ENCODE measurements at regions not wholly inside any gene's neighbourhood (a gene's known extent, or its start where the extent isn't known, plus 50 kb on each side); places are given as distances from the start of the nearest gene placed in this dataset.

DNA sequence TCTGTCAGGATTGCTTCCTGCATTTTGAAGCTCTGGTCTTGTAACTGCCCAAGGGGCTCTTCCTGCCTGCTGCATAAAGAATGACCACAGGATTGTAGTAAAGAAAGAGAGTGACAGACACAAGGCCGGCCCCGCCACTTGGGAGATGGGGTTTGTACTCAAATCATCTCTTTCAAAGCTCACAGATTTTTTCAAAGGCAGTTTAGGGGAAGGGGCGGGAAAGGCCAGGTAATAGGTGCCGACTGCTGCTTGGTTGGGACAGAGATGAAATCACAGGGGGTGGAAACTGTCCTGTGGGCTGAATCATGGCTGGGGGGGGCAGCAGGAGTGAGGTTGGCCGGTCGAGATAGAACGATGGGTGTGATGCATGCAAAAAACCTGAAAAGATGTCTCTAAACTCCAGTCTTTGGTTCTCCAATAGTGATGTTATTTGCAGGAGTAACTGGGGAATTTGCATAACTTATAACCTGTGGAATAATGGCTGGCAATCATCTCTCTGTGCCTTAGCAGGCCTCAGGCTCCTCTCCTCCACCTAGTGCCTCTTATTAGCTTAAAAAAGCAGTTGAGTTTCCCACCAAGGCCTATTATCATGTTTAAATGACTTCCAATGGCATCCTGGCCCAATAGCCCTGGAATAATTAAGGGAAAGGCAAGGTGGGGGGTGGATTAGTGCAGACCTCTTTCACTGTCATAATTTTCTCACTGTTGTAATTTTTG is 778.4 kb upstream of the FRG1 start:
- H3K9me3 ChIP-seq: no peaks in the 10 kb centered on the region
- no peak for TF ChIP-seq CTCF (IDR thresholded peaks at IDR 0.05)
- no peak overlapping the region for H3K27ac ChIP-seq
- DNase-seq: no peak
- intact Hi-C loops (cut with DNase I; ENCODE audit: low total_unique reads): no loop called here
- no peaks in the 10 kb centered on the region for H3K36me3 ChIP-seq
- no peaks in the 10 kb centered on the region for H3K27me3 ChIP-seq
- H3K4me1 ChIP-seq: no peaks in the 10 kb centered on the region
- H3K4me3 ChIP-seq: no peak overlapping the region

DNA sequence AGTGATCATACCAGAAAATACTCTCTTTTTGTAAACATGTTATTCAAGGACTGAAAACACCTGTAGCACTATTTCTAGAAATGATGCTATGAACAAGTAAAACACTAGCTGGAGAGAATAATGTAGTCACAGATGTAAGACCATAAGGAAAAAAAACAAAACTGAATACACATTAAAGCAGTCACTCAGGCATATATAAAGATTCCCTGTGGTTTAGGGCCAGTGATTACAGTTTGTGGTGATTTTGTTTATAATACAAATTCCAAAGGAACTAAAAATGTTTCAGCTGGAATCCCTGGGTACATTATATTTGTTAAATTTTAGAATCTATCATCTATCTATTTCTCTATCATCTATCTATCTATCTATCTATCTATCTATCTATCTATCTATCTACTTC is 777.8 kb upstream of the FRG1 start:
- DNase-seq: no peak
- Histone ChIP-seq H3K36me3 (no peaks in the 10 kb centered on the region), H3K27me3 (no peaks in the 10 kb centered on the region), H3K9me3 (no peaks in the 10 kb centered on the region), H3K27ac (no peak overlapping the region), H3K4me1 (no peaks in the 10 kb centered on the region), H3K4me3 (no peak overlapping the region)
- intact Hi-C loops (cut with DNase I; ENCODE audit: low total_unique reads): no loop called here
- TF ChIP-seq CTCF (IDR thresholded peaks at IDR 0.05): no peak

- intact Hi-C loops (cut with DNase I; ENCODE audit: low total_unique reads): no loop called here
- Histone ChIP-seq H3K4me1 (no peaks in the 10 kb centered on the region), H3K36me3 (no peaks in the 10 kb centered on the region), H3K27ac (no peak overlapping the region), H3K27me3 (no peaks in the 10 kb centered on the region), H3K9me3 (no peaks in the 10 kb centered on the region), H3K4me3 (no peak overlapping the region)
- DNase-seq: no peak
- no peak for TF ChIP-seq CTCF (IDR thresholded peaks at IDR 0.05)
These were observed 764.7 kb upstream of the FRG1 start for GRCh38 chr4:189176002-189176401.

DNA sequence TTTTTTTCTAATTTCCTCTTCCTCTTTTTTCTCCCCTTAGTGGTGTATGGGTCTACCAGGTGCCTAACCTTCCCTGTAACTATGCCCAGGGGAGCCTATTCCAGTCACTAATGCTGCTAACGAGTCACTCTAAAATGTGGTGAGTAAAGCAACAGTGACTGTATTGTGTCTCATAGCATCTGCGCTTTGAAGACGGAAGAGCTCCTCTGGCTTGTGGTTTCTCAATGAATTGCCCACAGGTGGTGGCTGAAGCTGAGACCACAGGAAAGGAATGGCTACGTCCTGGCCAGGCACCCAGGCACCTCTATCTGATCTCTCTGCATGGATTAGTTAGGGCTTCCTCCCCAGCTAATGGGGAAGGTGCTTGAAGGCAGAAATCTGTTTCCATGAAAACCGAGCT is 763.5 kb upstream of the FRG1 start:
- no peaks in the 10 kb centered on the region for H3K4me1 ChIP-seq
- no peaks in the 10 kb centered on the region for H3K9me3 ChIP-seq
- no peak overlapping the region for H3K4me3 ChIP-seq
- DNase-seq: no peak
- H3K36me3 ChIP-seq: no peaks in the 10 kb centered on the region
- no peaks in the 10 kb centered on the region for H3K27me3 ChIP-seq
- TF ChIP-seq CTCF (IDR thresholded peaks at IDR 0.05): no peak
- no peak overlapping the region for H3K27ac ChIP-seq
- intact Hi-C loops (cut with DNase I; ENCODE audit: low total_unique reads): no loop called here

DNA sequence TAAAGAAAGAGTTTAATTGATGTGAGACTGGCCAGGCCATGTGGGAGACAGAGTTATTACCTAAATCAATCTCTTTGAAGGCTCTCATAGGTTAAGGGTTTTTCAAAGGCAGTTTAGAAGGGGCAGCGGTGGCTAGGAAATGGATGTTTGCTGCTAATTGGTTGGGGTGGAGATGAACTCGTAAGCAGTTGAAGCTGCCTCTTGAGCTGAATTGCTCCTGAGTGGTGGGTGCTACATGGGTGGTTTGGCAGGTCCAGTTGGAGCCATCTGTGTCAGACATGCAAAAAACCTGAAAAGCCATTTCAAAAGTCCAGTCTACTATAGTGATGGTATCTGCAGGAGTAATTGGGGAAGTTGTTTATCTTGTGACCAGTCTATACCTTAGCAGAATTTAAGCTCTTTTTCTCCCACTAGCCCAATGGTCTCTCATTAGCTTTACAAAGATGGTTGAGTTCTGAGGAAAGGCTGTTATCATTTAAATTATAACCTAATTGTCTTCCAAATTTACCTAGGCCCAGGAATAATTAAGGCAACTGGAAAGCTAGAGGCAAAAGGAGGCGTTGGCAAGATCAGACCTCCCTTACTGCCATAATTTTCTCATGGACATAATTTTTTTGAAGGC is 762.4 kb upstream of the FRG1 start:
- Histone ChIP-seq H3K4me3 (no peak overlapping the region), H3K9me3 (no peaks in the 10 kb centered on the region), H3K36me3 (no peaks in the 10 kb centered on the region), H3K27ac (no peak overlapping the region), H3K27me3 (no peaks in the 10 kb centered on the region), H3K4me1 (no peaks in the 10 kb centered on the region)
- intact Hi-C loops (cut with DNase I; ENCODE audit: low total_unique reads): no loop called here
- TF ChIP-seq CTCF (IDR thresholded peaks at IDR 0.05): no peak
- no peak for DNase-seq
